Right atrium auricular region (tissue), 2 donors: ENCODE measurements at regions not wholly inside any gene's neighbourhood (a gene's known extent, or its start where the extent isn't known, plus 50 kb on each side); places are given as distances from the start of the nearest gene placed in this dataset.

Experiments
- DNase-seq: peaks from one replicate; pipeline ENCODE4 v3.0.0-alpha.2; 2019; ENCODE audit warnings: low spot score
- H3K27ac ChIP-seq, 2 donors: fragments of 200-600 bp; sonication (generic); 1 replicate in 1 of 2; 2 replicates in 1 of 2; pipeline ENCODE4 v1.5.1; 2016 to 2019
- H3K27me3 ChIP-seq, 2 donors: fragments of 200-600 bp; sonication (generic); one replicate each; pipeline versions ENCODE4 v1.5.1 to v1.6.0; 2017 to 2019
- H3K36me3 ChIP-seq: fragments of 200-600 bp; sonication (generic); one replicate; pipeline ENCODE4 v1.5.1; 2016
- H3K4me1 ChIP-seq, 2 donors: fragments of 200-600 bp; sonication (generic); one replicate each; pipeline versions ENCODE4 v1.5.1 to v1.6.0; 2017 to 2019
- H3K4me3 ChIP-seq, 2 donors: fragments of 200-600 bp; sonication (generic); 1 replicate in 1 of 2; 2 replicates in 1 of 2; pipeline ENCODE4 v1.5.1; 2017 to 2019; ENCODE audit warnings: mild to moderate bottlenecking in 1 of 2, moderate library complexity in 1 of 2
- H3K9me3 ChIP-seq, 2 donors: fragments of 200-600 bp; sonication (generic); one replicate each; pipeline ENCODE4 v1.5.1; 2019
- TF ChIP-seq, protein P1 (sequence below), 2 donors: fragments of 200-600 bp; sonication (generic); IDR thresholded peaks; one replicate each; pipeline ENCODE4 v1.5.1; 2019; ENCODE audit warnings: antibody characterized with exemption in 2 of 2

DNA sequence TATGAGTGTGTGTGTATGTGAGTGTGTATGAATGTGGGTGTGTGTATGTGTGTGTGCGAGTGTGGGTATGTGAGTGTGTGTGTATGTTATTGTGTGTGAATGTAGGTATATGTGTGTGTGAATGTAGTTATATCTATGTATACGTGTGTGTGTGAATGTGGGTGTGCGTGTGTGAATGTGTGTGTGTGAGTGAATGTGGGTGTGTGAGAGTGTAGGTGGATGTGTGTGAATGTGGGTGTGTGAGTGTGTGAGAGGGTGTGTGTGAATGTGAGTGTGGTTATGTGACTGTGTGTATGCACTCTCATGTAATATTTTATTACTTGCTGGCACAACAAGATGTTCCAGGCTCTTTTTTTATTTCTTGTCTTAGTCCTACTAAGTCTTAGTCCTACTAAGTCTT lies 513.4 kb upstream of the B3GAT1 start:
- no peak for DNase-seq
- no peak overlapping the region for H3K4me3 ChIP-seq
- no peaks in the 10 kb centered on the region for H3K36me3 ChIP-seq
- no peak overlapping the region for H3K27ac ChIP-seq
- no peaks in the 10 kb centered on the region for H3K9me3 ChIP-seq
- no peaks in the 10 kb centered on the region for H3K27me3 ChIP-seq
- TF ChIP-seq, protein P1, sequence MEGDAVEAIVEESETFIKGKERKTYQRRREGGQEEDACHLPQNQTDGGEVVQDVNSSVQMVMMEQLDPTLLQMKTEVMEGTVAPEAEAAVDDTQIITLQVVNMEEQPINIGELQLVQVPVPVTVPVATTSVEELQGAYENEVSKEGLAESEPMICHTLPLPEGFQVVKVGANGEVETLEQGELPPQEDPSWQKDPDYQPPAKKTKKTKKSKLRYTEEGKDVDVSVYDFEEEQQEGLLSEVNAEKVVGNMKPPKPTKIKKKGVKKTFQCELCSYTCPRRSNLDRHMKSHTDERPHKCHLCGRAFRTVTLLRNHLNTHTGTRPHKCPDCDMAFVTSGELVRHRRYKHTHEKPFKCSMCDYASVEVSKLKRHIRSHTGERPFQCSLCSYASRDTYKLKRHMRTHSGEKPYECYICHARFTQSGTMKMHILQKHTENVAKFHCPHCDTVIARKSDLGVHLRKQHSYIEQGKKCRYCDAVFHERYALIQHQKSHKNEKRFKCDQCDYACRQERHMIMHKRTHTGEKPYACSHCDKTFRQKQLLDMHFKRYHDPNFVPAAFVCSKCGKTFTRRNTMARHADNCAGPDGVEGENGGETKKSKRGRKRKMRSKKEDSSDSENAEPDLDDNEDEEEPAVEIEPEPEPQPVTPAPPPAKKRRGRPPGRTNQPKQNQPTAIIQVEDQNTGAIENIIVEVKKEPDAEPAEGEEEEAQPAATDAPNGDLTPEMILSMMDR (IDR thresholded peaks at IDR 0.05) = no peak
- H3K4me1 ChIP-seq = no peaks in the 10 kb centered on the region

GRCh38 chr11:134923441-134923840 lies 511.4 kb upstream of the B3GAT1 start:
- Histone ChIP-seq H3K27ac (no peak overlapping the region), H3K4me1 (no peaks in the 10 kb centered on the region), H3K4me3 (no peak overlapping the region), H3K9me3 (no peaks in the 10 kb centered on the region), H3K36me3 (no peaks in the 10 kb centered on the region), H3K27me3 (no peaks in the 10 kb centered on the region)
- TF ChIP-seq, protein P1 (IDR thresholded peaks at IDR 0.05) = no peak
- DNase-seq = no peak

DNA sequence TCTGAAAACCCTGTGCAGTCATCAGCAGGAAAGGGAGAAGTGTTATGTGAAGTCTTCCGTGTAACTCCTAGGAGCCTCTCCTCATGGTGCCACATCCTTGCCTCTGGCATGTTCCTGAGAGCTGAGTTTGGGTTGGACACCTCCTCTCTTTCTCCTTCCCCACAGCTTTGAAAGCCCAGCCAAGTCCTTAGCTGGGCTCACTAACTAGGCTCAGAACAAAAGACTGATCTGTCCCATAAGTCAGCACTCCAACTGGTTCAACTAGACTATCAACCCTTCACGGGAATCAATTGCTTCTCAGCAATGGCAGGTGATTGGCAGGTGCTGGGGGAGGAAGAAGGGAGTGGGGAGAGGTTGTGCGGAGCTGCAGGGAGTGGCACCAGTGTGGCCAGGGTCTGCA lies 509.9 kb upstream of the B3GAT1 start:
- Histone ChIP-seq H3K9me3 (no peaks in the 10 kb centered on the region), H3K4me1 (no peaks in the 10 kb centered on the region), H3K4me3 (no peak overlapping the region), H3K36me3 (no peaks in the 10 kb centered on the region), H3K27me3 (no peaks in the 10 kb centered on the region), H3K27ac (no peak overlapping the region)
- DNase-seq = no peak
- TF ChIP-seq, protein P1 (IDR thresholded peaks at IDR 0.05) = no peak

- no peak for DNase-seq
- Histone ChIP-seq H3K4me1 (no peaks in the 10 kb centered on the region), H3K9me3 (no peaks in the 10 kb centered on the region), H3K27ac (no peak overlapping the region), H3K4me3 (no peak overlapping the region), H3K27me3 (no peaks in the 10 kb centered on the region), H3K36me3 (no peaks in the 10 kb centered on the region)
- TF ChIP-seq, protein P1 (IDR thresholded peaks at IDR 0.05) = no peak
Observed at GRCh38 chr11:134920851-134921608, 509.0 kb upstream of the B3GAT1 start.

- Histone ChIP-seq H3K4me3 (no peak overlapping the region), H3K36me3 (no peaks in the 10 kb centered on the region), H3K27ac (no peak overlapping the region), H3K9me3 (no peaks in the 10 kb centered on the region), H3K4me1 (no peaks in the 10 kb centered on the region), H3K27me3 (no peaks in the 10 kb centered on the region)
- no peak for DNase-seq
- TF ChIP-seq, protein P1 (IDR thresholded peaks at IDR 0.05) = no peak
Observed at GRCh38 chr11:134916421-134917213, 504.6 kb upstream of the B3GAT1 start.
